ENCODE measurements at regions not wholly inside any gene's neighbourhood (a gene's known extent, or its start where the extent isn't known, plus 50 kb on each side); places are given as distances from the start of the nearest gene placed in this dataset.

GRCh38 chr13:59391696-59392095 lies 772.0 kb downstream of the DIAPH3 start:
- Histone ChIP-seq H3K4me2 (replicated peaks; ENCODE audit: low read depth, low read length, poor library complexity, severe bottlenecking) (peak overlapping the region; percentile 56), H3K9me3 (ENCODE audit: control extremely low read depth in 1 of 3, control insufficient read depth in 2 of 3, insufficient read depth in 1 of 3, low read length in 2 of 3) (no peaks in the 10 kb centered on the region), H3K79me2 (ENCODE audit: control insufficient read depth, insufficient read depth, low read length) (no peaks in the 10 kb centered on the region), H3K4me3 (ENCODE audit: control extremely low read depth in 1 of 5, extremely low read depth in 1 of 5, insufficient read depth in 1 of 5, low read depth in 2 of 5, low read length in 4 of 5) (no peak overlapping the region), H3K9ac (ENCODE audit: low read length) (no peak overlapping the region), H3K4me1 (ENCODE audit: control insufficient read depth in 2 of 2, insufficient read depth in 2 of 2, low read length in 2 of 2) (peaks cover 11% of the 10 kb centered on the region in 2 donors), H3K36me3 (replicated peaks in 1 of 2; ENCODE audit: control extremely low read depth in 1 of 2, control insufficient read depth in 1 of 2, extremely low read depth in 1 of 2, insufficient read depth in 2 of 2, low read length in 1 of 2) (no peaks in the 10 kb centered on the region), H2AFZ (ENCODE audit: insufficient read depth, low read depth, low read length, poor library complexity, severe bottlenecking) (peak overlapping the region; percentile 67), H3K27me3 (replicated peaks in 1 of 4; ENCODE audit: control extremely low read depth in 1 of 4, control insufficient read depth in 3 of 4, insufficient read depth in 4 of 4, low read length in 3 of 4) (no peaks in the 10 kb centered on the region), H3K27ac (ENCODE audit: low read length in 2 of 2) (no peak overlapping the region), H4K20me1 (ENCODE audit: control insufficient read depth, insufficient read depth, low read length, poor library complexity, severe bottlenecking) (no peaks in the 10 kb centered on the region)
- peak; percentile 64 for DNase-seq
- ATAC-seq (ENCODE audit: low read depth), result peak; percentile 67
- CTCF ChIA-PET, result interaction anchor here (1.0 to 3.8 kb wide), 6 partner anchors 9 to 1040 kb away, joined by 3 to 31 read pairs (median 4); no protein-coding TSS in a partner anchor
- H3K9me3 Mint-ChIP-seq (ENCODE audit: insufficient read depth), result no peaks in the 10 kb centered on the region
- H3K4me3 Mint-ChIP-seq, result no peak overlapping the region
- intact Hi-C loops (cut with micrococcal nuclease), result loop anchor here (10.0 kb wide), 1 partner anchor 943 kb away; no protein-coding TSS in a partner anchor
- TF ChIP-seq EZH2 (IDR thresholded peaks at IDR 0.05; ENCODE audit: borderline replicate concordance, insufficient read depth, low read depth, low read length, poor library complexity, severe bottlenecking) (no peak), CTCF (IDR thresholded peaks at IDR 0.05) (peak; percentile 71)
- POLR2A ChIA-PET, result interaction anchor here (1.0 kb wide), 1 partner anchor 1005 kb away, joined by 3 read pairs; the partner anchor contains the start of gene TDRD3
- no peak overlapping the region for H3K27ac Mint-ChIP-seq
- peaks cover 4% of the 10 kb centered on the region for H3K27me3 Mint-ChIP-seq
- WGBS (ENCODE audit: insufficient coverage), result 6% methylated on average over 2 of the region's 2 CpGs
- no peaks in the 10 kb centered on the region for H3K4me1 Mint-ChIP-seq

GRCh38 chr13:59392328-59392727 lies 771.4 kb downstream of the DIAPH3 start:
- peak overlapping the region; percentile 56 for H3K4me2 ChIP-seq (replicated peaks; ENCODE audit: low read depth, low read length, poor library complexity, severe bottlenecking)
- H3K9me3 ChIP-seq (ENCODE audit: control extremely low read depth in 1 of 3, control insufficient read depth in 2 of 3, insufficient read depth in 1 of 3, low read length in 2 of 3), result no peaks in the 10 kb centered on the region
- H3K4me1 ChIP-seq (ENCODE audit: control insufficient read depth in 2 of 2, insufficient read depth in 2 of 2, low read length in 2 of 2), result peaks cover 11% of the 10 kb centered on the region in 2 donors
- H3K9ac ChIP-seq (ENCODE audit: low read length), result no peak overlapping the region
- no peak for TF ChIP-seq CTCF (IDR thresholded peaks at IDR 0.05)
- TF ChIP-seq EZH2 (IDR thresholded peaks at IDR 0.05; ENCODE audit: borderline replicate concordance, insufficient read depth, low read depth, low read length, poor library complexity, severe bottlenecking), result no peak
- H3K27me3 ChIP-seq (replicated peaks in 1 of 4; ENCODE audit: control extremely low read depth in 1 of 4, control insufficient read depth in 3 of 4, insufficient read depth in 4 of 4, low read length in 3 of 4), result no peaks in the 10 kb centered on the region
- H3K4me1 Mint-ChIP-seq, result no peaks in the 10 kb centered on the region
- no peak overlapping the region for H3K27ac Mint-ChIP-seq
- no peak overlapping the region for H3K27ac ChIP-seq (ENCODE audit: low read length in 2 of 2)
- H2AFZ ChIP-seq (ENCODE audit: insufficient read depth, low read depth, low read length, poor library complexity, severe bottlenecking), result peak overlapping the region; percentile 67
- H3K36me3 ChIP-seq (replicated peaks in 1 of 2; ENCODE audit: control extremely low read depth in 1 of 2, control insufficient read depth in 1 of 2, extremely low read depth in 1 of 2, insufficient read depth in 2 of 2, low read length in 1 of 2), result no peaks in the 10 kb centered on the region
- ATAC-seq (ENCODE audit: low read depth) (no peak), DNase-seq (no peak)
- no peaks in the 10 kb centered on the region for H3K9me3 Mint-ChIP-seq (ENCODE audit: insufficient read depth)
- no peaks in the 10 kb centered on the region for H4K20me1 ChIP-seq (ENCODE audit: control insufficient read depth, insufficient read depth, low read length, poor library complexity, severe bottlenecking)
- ChIA-PET CTCF (interaction anchor here (1.0 to 3.8 kb wide), 5 partner anchors 10 to 1040 kb away, joined by 3 to 31 read pairs (median 4); no protein-coding TSS in a partner anchor), POLR2A (interaction anchor here (1.0 kb wide), 1 partner anchor 1005 kb away, joined by 3 read pairs; the partner anchor contains the start of gene TDRD3)
- peaks cover 4% of the 10 kb centered on the region for H3K27me3 Mint-ChIP-seq
- no peak overlapping the region for H3K4me3 Mint-ChIP-seq
- intact Hi-C loops (cut with micrococcal nuclease), result loop anchor here (10.0 kb wide), 1 partner anchor 942 kb away; no protein-coding TSS in a partner anchor
- no peak overlapping the region for H3K4me3 ChIP-seq (ENCODE audit: control extremely low read depth in 1 of 5, extremely low read depth in 1 of 5, insufficient read depth in 1 of 5, low read depth in 2 of 5, low read length in 4 of 5)
- no peaks in the 10 kb centered on the region for H3K79me2 ChIP-seq (ENCODE audit: control insufficient read depth, insufficient read depth, low read length)
